Iris pigment epithelial cell (primary cell): ENCODE measurements at regions not wholly inside any gene's neighbourhood (a gene's known extent, or its start where the extent isn't known, plus 50 kb on each side); places are given as distances from the start of the nearest gene placed in this dataset.
A peak's percentile ranks its signal among the peaks of the same experiment; 100 is the strongest.

Experiments
- DNase-seq: peaks from one replicate; pipeline ENCODE4 v3.0.0-alpha.2; 2011; ENCODE audit warnings: low read depth

DNA sequence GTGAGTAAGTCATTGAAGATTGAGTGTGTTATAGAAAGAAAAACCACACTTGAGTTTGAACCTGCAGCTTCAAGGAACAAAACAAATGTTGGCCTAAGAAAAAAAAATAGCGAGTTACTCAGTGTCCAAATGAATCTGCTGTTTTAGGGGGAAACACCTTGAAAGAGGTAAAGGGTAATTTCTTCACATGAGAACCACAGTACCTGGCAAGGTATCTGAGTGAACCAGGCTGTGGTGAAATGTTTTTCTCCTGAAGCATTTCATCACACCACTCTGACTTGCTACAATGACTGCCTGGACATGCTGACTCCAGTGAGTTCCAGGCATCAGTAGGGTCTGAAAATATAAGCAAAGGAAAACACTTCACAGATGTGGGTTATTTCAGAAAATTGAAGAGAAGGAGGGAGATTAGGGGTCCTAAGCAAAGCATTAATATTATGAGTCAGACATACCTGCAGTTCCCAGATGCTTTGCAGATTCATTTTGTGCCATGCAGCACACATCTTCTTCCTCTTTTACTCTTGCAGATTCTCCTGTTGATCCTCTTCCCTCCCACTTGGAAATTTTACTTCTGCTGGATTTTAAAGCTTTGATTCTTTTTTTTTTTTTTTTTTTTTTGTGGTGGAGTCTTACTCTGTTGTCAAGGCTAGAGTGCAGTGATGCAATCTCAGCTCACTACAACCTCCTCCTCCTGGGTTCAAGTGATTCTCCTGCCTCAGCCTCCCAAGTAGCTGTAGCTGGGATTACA, 206.2 kb upstream of the SGK1 start:
- DNase-seq, result peak; percentile 15

- DNase-seq, result no peak
Observed at GRCh38 chr6:134523051-134523450, 205.1 kb upstream of the SGK1 start.

- no peak for DNase-seq
Observed at GRCh38 chr6:134521116-134521501, 203.2 kb upstream of the SGK1 start.

GRCh38 chr6:134520181-134521115, 202.5 kb upstream of the SGK1 start:
- DNase-seq, result peak; percentile 84

GRCh38 chr6:134519465-134519864, 201.6 kb upstream of the SGK1 start:
- peak; percentile 45 for DNase-seq

DNA sequence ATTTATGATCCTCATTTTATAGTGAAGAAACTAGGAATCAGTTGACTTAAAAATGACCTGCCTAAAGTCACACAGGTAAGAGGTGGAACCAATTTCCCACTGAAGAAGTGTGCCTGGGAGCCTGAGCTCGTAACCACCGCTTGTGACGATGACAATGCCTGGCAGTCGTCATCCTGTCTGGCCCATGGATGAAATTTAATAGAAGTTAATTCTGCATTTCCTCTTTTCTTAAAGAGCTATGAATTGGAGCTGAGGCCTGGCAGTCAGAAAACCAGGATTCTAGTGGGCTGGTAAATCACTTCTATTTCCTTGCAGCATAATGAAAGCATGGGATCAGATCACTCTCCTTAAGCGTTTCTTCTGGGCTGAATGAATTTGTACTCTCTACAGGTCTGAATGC, 200.0 kb upstream of the SGK1 start:
- DNase-seq, result no peak

DNA sequence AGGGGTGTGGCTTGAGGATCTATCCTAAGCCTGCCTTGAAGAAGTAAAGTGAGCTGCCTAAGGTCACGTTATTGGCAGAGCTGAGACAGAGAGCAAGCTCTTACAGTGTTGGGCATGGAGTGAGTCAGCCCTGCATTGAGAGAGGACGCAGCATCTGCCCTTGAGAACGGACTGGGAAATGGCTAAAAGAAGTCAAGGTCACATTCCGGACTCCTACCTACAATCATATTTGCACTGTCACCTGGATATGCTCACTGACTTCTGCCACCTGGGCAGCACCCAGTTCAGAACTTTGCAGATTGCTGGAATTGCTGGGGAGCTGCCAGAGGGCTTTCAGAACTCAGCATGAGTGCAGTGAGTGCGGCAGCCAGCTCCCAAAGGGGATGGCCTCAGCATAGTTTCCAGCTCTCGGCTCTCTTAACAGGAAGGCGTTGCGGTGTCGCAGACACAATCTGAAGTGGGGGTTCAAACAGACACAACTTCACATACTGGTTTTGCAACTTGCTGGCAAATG, 199.3 kb upstream of the SGK1 start:
- peak; percentile 88 for DNase-seq

GRCh38 chr6:134516582-134516981, 198.7 kb upstream of the SGK1 start:
- DNase-seq, result no peak

GRCh38 chr6:134515986-134516385, 198.1 kb upstream of the SGK1 start:
- DNase-seq, result no peak

GRCh38 chr6:134512981-134513391, 195.1 kb upstream of the SGK1 start:
- DNase-seq, result no peak

DNA sequence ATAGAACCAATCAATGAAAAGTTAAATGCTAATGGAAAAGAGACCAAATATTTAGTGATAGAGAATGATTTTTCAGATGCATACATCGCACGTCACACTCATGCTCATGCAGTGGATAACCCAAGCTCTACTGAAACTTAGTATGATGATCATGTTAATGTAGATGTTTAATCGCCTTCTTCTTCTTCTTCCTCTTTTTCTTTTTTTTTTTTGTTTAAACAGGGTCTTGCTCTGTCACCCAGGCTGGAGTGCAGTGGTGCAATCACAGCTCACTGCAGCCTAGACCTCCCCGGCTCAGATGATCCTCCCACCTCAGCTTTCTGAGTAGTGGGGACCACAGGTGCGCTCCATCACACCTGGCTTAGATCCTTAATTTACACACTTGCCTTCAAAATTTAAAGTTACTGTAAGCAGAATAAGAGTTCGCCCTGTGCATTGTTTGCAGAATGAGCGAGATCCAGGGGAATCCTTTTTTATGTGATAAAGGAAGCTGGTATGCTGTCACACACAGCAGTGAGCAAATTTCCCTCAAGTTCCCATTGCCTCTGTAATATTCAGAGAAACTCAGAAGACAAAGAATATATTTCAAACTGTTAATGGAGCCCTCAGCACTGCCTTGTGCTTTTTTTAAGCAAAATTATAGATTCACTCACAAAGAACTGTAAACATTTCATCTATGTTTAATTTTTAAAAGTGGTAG, 194.2 kb upstream of the SGK1 start:
- no peak for DNase-seq

GRCh38 chr6:134510920-134511319, 193.0 kb upstream of the SGK1 start:
- no peak for DNase-seq

DNA sequence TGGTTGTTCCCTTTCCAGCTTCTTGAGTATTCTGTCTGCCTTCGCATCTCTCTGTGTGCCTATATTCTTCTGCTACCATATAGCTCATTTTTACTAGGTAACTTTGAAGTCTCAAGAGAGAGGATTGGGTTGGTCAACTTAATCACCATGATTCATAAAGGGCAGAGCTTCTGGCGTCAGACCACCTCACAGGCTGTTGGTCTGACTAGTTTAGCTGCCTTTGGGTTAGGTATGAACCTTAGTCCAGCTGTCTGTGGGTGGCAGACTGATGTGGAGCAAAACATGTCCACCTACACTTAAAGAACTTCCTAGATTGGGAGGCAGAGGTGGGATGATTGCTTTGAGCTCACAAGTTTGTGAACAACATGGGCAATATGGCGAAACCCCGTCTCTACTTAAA, 192.2 kb upstream of the SGK1 start:
- no peak for DNase-seq

GRCh38 chr6:134508862-134509498, 191.1 kb upstream of the SGK1 start:
- DNase-seq, result no peak

DNA sequence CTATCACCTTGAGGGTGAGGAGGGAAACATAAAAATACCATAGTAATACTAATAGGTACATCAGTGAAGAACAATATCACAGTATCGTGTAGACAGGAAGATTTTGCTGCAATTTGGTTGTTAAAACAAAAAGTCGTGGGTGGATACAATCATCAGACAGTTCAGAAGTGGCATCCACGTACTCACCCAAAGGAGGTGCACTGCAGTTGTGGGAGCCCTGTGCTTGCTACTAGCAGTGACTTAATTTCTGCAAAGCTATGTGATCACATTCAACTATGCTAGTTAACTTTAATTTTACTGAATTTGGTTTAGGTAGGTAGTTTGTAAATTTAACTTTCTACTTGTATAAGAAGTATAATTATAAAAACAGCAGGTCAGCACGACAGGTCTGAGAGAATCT, 188.2 kb upstream of the SGK1 start:
- no peak for DNase-seq

GRCh38 chr6:134503585-134504281, 185.8 kb upstream of the SGK1 start:
- no peak for DNase-seq

- DNase-seq, result no peak
Observed at GRCh38 chr6:134502614-134503549, 185.0 kb upstream of the SGK1 start.

DNA sequence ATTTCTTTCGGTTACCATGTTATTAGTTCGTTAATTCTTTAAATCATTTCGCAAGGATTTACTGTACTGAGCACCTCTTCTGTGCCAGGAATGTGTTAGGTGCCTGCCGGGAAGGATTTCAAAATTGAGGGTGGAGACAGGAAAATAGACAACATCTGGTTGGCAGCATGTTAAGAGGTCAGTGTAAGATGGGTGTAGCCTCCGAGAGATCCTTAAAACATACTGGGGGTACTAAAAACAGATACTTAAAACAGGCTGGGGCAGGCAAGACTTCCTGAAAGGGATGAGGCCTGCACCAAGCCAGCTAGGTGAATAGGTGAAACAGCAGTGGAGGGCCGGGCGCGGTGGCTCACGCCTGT, 178.0 kb upstream of the SGK1 start:
- DNase-seq, result no peak

GRCh38 chr6:134495203-134495889, 177.4 kb upstream of the SGK1 start:
- no peak for DNase-seq

GRCh38 chr6:134493789-134494188, 175.9 kb upstream of the SGK1 start:
- no peak for DNase-seq
